ENCODE measurements at regions not wholly inside any gene's neighbourhood (a gene's known extent, or its start where the extent isn't known, plus 50 kb on each side); places are given as distances from the start of the nearest gene placed in this dataset.
"Not testable (repeated sequence)": the region's sequence is repeated elsewhere in the genome, so short reads cannot be mapped to it uniquely, and the experiment has no call there.

GRCh38 chr7:150093897-150094296, 220.1 kb downstream of the ATP6V0E2 start:
- not testable (repeated sequence) for TF ChIP-seq CTCF, POLR2AphosphoS5 (IDR thresholded peaks at IDR 0.05)
